ENCODE measurements at regions not wholly inside any gene's neighbourhood (a gene's known extent, or its start where the extent isn't known, plus 50 kb on each side); places are given as distances from the start of the nearest gene placed in this dataset.

GRCh38 chr11:10378362-10378761, 73.5 kb downstream of the ADM start:
- TF ChIP-seq CTCF (IDR thresholded peaks at IDR 0.05) (no peak), POLR2A (IDR thresholded peaks at IDR 0.05) (no peak)
